ENCODE measurements at regions not wholly inside any gene's neighbourhood (a gene's known extent, or its start where the extent isn't known, plus 50 kb on each side); places are given as distances from the start of the nearest gene placed in this dataset.

DNA sequence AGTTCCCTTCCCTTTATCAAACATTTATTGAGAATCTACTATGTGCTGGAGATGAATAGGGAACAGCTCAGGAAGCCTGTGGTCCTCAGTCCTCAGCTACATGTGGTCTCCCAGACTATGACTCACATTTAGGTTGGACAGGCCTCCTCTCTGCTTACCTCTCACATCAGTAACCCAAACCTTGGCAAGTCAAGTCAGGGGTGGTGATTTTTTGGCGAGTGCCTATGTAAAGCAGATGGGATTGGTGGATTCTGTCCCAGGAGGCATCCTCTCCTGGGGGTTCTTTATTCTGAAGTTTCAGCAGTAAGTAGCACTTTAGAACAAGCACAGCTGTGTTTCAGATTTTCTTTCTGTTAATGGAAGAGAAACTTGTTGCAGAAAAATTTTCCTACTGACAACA is 241.3 kb downstream of the PRDM2 start:
- TF ChIP-seq, protein P1, sequence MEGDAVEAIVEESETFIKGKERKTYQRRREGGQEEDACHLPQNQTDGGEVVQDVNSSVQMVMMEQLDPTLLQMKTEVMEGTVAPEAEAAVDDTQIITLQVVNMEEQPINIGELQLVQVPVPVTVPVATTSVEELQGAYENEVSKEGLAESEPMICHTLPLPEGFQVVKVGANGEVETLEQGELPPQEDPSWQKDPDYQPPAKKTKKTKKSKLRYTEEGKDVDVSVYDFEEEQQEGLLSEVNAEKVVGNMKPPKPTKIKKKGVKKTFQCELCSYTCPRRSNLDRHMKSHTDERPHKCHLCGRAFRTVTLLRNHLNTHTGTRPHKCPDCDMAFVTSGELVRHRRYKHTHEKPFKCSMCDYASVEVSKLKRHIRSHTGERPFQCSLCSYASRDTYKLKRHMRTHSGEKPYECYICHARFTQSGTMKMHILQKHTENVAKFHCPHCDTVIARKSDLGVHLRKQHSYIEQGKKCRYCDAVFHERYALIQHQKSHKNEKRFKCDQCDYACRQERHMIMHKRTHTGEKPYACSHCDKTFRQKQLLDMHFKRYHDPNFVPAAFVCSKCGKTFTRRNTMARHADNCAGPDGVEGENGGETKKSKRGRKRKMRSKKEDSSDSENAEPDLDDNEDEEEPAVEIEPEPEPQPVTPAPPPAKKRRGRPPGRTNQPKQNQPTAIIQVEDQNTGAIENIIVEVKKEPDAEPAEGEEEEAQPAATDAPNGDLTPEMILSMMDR (optimal IDR thresholded peaks at IDR 0.05 in 1 of 3, IDR thresholded peaks at IDR 0.05 in 1 of 3, conservative IDR thresholded peaks at IDR 0.05 in 1 of 3; ENCODE audit: extremely low read depth in 1 of 3, insufficient read depth in 2 of 3, low read length in 3 of 3), result no peak
- no peak for TF ChIP-seq EZH2 (IDR thresholded peaks at IDR 0.05; ENCODE audit: low read length)
